Prostate gland (tissue), 2 donors: ENCODE measurements at regions not wholly inside any gene's neighbourhood (a gene's known extent, or its start where the extent isn't known, plus 50 kb on each side); places are given as distances from the start of the nearest gene placed in this dataset.

ENCODE experiments used
- POLR2A ChIP-seq: fragments of 450-650 bp; IDR thresholded peaks from one replicate; pipeline ENCODE4 v1.6.1; 2016; ENCODE audit warnings: antibody characterized with exemption, mild to moderate bottlenecking
- POLR2AphosphoS5 ChIP-seq: sonication (generic); formaldehyde crosslinking; IDR thresholded peaks from one replicate; pipeline ENCODE4 v1.6.1; 2017; ENCODE audit warnings: antibody characterized with exemption
- TF ChIP-seq, protein P1 (sequence below), 4 experiments: fragments of 200-600 bp in 2 of 4; fragments of 450-650 bp in 2 of 4; sonication (generic) in 2 of 4; IDR thresholded peaks; 1 replicate in 3 of 4; 2 replicates in 1 of 4; pipeline ENCODE4 v1.5.1; 2016 to 2019; ENCODE audit warnings: antibody characterized with exemption in 4 of 4, mild to moderate bottlenecking in 2 of 4, moderate library complexity in 2 of 4

DNA sequence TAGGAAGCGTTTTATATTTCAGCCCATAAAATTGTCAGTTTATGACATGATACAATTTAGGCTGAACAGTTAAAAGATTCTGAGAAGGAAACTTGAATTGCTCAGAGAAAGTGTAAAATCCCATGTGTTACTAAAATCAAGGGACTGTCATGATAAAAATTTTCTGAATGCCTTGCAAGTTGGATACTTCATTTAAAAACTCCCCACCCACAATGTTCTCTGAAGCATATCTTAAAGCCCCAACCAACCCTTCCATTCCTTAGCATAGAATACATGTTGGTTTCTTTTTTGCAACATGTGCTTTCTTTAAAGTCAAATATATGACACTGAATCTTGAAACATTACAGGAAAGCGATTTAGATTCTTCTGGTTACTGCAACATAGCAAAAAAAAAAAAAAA, 97.4 kb downstream of the MRPL39 start:
- TF ChIP-seq, protein P1, sequence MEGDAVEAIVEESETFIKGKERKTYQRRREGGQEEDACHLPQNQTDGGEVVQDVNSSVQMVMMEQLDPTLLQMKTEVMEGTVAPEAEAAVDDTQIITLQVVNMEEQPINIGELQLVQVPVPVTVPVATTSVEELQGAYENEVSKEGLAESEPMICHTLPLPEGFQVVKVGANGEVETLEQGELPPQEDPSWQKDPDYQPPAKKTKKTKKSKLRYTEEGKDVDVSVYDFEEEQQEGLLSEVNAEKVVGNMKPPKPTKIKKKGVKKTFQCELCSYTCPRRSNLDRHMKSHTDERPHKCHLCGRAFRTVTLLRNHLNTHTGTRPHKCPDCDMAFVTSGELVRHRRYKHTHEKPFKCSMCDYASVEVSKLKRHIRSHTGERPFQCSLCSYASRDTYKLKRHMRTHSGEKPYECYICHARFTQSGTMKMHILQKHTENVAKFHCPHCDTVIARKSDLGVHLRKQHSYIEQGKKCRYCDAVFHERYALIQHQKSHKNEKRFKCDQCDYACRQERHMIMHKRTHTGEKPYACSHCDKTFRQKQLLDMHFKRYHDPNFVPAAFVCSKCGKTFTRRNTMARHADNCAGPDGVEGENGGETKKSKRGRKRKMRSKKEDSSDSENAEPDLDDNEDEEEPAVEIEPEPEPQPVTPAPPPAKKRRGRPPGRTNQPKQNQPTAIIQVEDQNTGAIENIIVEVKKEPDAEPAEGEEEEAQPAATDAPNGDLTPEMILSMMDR (IDR thresholded peaks at IDR 0.05) = no peak
- TF ChIP-seq POLR2AphosphoS5 (no peak), POLR2A (no peak)
